Activated T-cell treated with anti-CD3 and anti-CD28 coated beads, Interleukin-2, amount 50 U/mL, for 72 hours (primary cell): ENCODE measurements at regions not wholly inside any gene's neighbourhood (a gene's known extent, or its start where the extent isn't known, plus 50 kb on each side); places are given as distances from the start of the nearest gene placed in this dataset.
"Not testable (repeated sequence)": the region's sequence is repeated elsewhere in the genome, so short reads cannot be mapped to it uniquely, and the experiment has no call there.

ENCODE experiments used
- ATAC-seq, 2 donors: fragments of 150-1000 bp; cut with Tn5 transposase; replicated peaks in 1 of 2; 2 replicates each; pipeline ENCODE4 v1.10.0; 2021; ENCODE audit warnings: moderate library complexity in 2 of 2, mild to moderate bottlenecking in 1 of 2
- DNase-seq, 2 donors: peaks; one replicate each; pipeline ENCODE4 v3.0.0; 2021 to 2022; ENCODE audit warnings: mixed read lengths in 1 of 2
- H3K27ac Mint-ChIP-seq: one replicate; pipeline ENCODE4 v1.8.0; 2022; ENCODE audit warnings: mild to moderate bottlenecking, moderate library complexity, mixed read lengths
- H3K27me3 Mint-ChIP-seq: one replicate; pipeline ENCODE4 v1.8.0; 2022; ENCODE audit warnings: low read depth, mixed read lengths
- H3K36me3 Mint-ChIP-seq, 2 donors: one replicate each; pipeline ENCODE4 v1.8.0; 2022; ENCODE audit warnings: mixed read lengths in 2 of 2, mild to moderate bottlenecking in 1 of 2; ENCODE audit not compliant: insufficient read depth in 2 of 2
- H3K4me1 Mint-ChIP-seq: one replicate; pipeline ENCODE4 v1.8.0; 2022; ENCODE audit warnings: low read depth, mixed read lengths
- H3K4me3 Mint-ChIP-seq, 2 donors: one replicate each; pipeline ENCODE4 v1.8.0; 2022; ENCODE audit warnings: mild to moderate bottlenecking in 2 of 2, mixed read lengths in 2 of 2, moderate library complexity in 2 of 2
- H3K9me3 Mint-ChIP-seq, 2 donors: one replicate each; pipeline ENCODE4 v1.8.0; 2022; ENCODE audit warnings: mixed read lengths in 2 of 2

DNA sequence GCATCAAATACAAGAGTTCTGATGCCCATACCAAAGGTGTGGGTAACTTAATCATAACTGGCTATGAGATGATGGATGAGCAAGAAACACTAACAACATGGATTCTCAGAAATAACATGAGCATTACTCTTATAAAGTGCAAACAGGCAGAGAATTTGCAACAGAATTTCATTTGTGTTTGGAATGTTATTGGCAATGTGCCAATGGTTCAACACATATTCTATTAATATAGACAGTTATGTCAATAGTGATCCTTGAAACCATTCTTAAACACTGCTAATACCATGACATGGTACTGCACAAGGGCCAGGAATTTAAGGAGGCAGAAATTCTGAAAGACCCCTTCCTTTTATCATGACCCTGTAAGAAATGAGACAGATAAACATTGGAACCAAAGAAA, 217.1 kb upstream of the WSB1 start:
- no peak overlapping the region for H3K27ac Mint-ChIP-seq
- no peaks in the 10 kb centered on the region for H3K4me1 Mint-ChIP-seq
- DNase-seq: no peak
- no peak for ATAC-seq
- no peaks in the 10 kb centered on the region for H3K9me3 Mint-ChIP-seq
- H3K27me3 Mint-ChIP-seq: peaks cover 8% of the 10 kb centered on the region
- H3K36me3 Mint-ChIP-seq: no peaks in the 10 kb centered on the region
- no peak overlapping the region for H3K4me3 Mint-ChIP-seq

DNA sequence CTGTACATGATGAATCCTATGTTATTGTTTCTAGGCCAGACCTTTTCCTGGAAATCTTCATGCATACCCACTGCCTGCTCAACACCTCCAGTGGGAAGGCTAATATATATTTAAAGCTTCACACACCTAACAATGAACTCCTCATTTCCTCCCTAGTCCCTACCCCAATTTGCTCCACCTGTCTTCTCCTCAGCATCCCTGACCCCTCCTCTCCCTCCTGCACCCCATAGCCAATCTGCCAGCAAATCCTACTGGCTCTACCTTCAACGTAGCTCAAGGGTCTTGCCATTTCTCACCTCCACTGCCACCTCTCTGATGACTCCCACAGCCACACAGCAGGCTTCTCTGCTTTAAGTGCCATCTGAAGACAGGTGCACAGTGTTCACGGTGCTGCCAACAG, 215.6 kb upstream of the WSB1 start:
- Mint-ChIP-seq H3K27ac (no peak overlapping the region), H3K27me3 (peaks cover 8% of the 10 kb centered on the region), H3K36me3 (no peaks in the 10 kb centered on the region), H3K9me3 (no peaks in the 10 kb centered on the region), H3K4me3 (no peak overlapping the region), H3K4me1 (no peaks in the 10 kb centered on the region)
- no peak for DNase-seq
- ATAC-seq: no peak

DNA sequence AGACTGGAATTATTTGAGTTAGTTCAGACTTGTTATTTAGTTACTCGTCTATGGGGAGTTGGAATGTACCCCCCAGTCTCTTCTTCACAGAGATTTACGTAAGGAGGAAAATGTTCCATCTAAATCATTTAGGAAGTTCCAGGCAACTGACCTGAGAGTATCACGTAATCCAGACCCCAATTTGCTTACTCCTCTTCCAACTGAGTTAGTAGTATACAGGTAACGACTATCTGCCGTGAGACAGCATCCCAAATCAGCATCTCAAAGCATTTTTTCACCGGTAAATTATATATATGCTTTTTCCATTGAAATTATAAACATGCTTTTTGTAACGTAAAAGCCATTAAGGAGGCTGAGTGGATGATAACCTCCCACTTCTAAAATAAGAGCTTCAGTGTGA, 214.3 kb upstream of the WSB1 start:
- Mint-ChIP-seq H3K27me3 (peaks cover 8% of the 10 kb centered on the region), H3K4me1 (no peaks in the 10 kb centered on the region), H3K4me3 (no peak overlapping the region), H3K36me3 (no peaks in the 10 kb centered on the region), H3K27ac (no peak overlapping the region), H3K9me3 (no peaks in the 10 kb centered on the region)
- no peak for ATAC-seq
- DNase-seq: no peak

DNA sequence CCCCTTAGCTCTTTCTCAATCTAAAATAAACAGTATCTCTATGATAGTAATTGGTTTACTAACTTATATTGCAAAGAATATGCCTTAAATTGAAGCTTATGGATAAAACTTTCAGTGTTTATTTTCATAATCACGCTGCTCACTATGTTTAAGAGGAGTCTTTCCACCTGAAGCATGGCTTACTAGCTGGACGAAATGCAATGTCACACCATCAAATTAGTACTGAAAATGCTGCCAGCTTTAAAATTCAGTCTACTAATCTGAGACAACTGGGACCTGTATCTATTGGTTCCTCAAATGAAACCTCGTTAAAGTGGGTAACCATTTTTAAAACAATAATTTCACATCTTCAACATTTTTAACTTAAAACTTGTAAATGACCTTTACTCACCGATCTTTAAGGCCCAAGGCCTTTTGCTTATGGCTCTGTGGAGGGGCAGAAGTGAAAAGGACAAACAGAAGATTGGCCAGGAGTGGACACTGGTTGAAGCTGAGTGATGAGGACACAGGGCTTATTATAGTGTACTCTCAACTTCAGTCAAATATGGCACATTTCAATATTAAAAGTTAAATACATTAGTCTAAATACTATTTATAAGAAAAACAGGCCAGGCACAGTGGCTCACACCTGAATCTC, 212.8 kb upstream of the WSB1 start:
- H3K36me3 Mint-ChIP-seq: no peaks in the 10 kb centered on the region
- no peak for DNase-seq
- no peaks in the 10 kb centered on the region for H3K9me3 Mint-ChIP-seq
- H3K27ac Mint-ChIP-seq: no peak overlapping the region
- H3K4me1 Mint-ChIP-seq: no peaks in the 10 kb centered on the region
- peaks cover 6% of the 10 kb centered on the region for H3K27me3 Mint-ChIP-seq
- no peak for ATAC-seq
- H3K4me3 Mint-ChIP-seq: no peak overlapping the region

DNA sequence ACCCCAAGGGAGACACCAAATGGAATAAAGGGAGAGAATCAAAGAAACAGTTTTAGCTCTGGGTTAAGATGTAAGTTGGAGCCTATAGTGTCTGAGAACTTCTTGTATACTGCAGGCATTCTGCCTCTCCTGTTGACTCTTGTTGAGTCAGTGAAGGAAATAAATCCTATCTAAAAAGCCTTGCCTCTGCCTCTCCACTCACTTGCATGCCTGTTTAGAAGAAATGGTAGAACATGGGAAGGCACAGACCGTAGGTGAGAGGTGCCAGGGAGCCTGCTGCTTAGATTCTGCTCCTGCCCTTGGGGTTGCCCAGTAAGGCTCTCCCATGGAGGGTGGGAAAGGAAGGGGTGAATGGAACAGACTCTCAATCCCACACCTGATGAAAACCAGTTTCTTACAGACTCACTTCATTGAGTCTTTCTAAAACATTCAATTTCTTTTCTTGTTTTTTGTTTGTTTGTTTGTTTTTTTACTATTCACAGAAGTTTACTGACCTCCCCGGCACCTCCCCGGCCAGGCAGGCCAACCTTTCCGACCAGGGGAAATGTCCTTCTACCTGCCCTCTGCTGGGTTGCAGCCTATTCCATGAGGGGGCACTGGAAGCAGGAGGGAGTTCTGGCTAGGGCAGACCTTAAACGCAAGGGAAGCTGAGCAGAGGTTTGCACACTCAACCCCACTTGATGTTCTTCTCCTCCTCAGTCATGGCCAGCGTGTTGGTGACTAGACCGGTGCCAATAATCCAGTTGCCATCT, 211.7 kb upstream of the WSB1 start:
- no peak overlapping the region for H3K4me3 Mint-ChIP-seq
- DNase-seq: no peak
- H3K4me1 Mint-ChIP-seq: no peaks in the 10 kb centered on the region
- H3K27ac Mint-ChIP-seq: no peak overlapping the region
- H3K9me3 Mint-ChIP-seq: no peaks in the 10 kb centered on the region
- ATAC-seq: no peak
- H3K36me3 Mint-ChIP-seq: no peaks in the 10 kb centered on the region
- H3K27me3 Mint-ChIP-seq: no peaks in the 10 kb centered on the region

DNA sequence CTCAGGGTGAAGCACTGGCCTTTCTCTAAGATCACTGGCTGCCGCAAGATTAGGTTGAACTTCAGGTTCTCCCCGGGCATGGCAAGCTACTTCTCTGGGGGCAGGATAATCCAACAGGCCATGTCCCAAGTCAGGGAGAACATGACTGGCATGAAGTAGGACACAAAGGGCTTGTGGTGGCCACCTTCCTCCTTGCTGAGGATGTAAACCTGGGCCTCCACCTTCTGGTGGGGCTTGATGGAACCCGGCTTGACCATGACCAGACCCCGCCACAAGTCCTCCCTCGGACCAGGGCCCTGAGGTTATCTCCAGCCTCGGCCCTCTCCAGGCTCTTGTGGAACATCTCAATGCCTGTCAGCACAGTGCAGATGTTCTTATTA, 211.1 kb upstream of the WSB1 start:
- Mint-ChIP-seq H3K4me1 (no peaks in the 10 kb centered on the region), H3K36me3 (peaks cover 0 to 2% of the 10 kb centered on the region in 2 donors), H3K27ac (no peak overlapping the region), H3K27me3 (no peaks in the 10 kb centered on the region), H3K4me3 (no peak overlapping the region), H3K9me3 (peaks cover 0 to under 1% of the 10 kb centered on the region in 2 donors)
- no peak for DNase-seq
- ATAC-seq: no peak

DNA sequence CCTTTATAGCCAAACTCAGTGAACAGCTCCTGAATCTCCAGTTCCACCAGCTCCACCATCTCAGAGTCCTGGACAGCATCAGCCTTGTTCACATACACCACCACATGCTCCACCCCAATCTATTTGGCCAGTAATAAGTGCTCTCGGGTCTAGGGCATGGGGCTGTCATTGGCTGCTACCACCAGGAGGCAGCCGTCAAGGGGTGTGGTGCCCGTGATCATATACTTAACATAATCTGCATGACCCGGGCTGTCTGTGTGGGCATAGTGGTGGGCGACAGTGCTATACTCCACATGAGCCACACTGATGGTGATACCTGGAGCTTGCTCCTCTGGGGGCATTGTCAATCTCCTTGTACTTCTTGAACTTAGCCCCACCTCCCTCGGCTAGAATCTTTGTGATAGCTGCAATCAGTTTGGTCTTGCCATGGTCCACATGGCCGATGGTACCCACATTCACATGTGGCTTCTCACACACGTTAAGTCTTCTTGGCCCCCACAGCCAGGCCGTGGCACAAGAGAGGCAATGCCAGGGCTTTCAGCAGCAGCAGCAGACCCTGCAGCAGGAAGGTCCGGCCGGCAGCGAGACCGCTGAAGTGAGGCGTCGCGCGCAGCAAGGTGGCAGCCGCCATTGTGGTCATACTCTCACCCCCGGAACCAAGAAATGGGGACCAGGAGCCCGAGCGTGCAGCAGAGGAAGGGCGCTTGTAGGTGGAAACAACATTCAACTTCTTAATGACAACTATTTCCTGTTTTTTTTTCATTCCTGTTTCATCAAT, 210.3 kb upstream of the WSB1 start:
- ATAC-seq: no peak
- Mint-ChIP-seq H3K4me1 (no peaks in the 10 kb centered on the region), H3K27me3 (no peaks in the 10 kb centered on the region), H3K27ac (no peak overlapping the region), H3K36me3 (peaks cover 0 to 3% of the 10 kb centered on the region in 2 donors), H3K9me3 (peaks cover 0 to 2% of the 10 kb centered on the region in 2 donors), H3K4me3 (no peak overlapping the region)
- DNase-seq: no peak

DNA sequence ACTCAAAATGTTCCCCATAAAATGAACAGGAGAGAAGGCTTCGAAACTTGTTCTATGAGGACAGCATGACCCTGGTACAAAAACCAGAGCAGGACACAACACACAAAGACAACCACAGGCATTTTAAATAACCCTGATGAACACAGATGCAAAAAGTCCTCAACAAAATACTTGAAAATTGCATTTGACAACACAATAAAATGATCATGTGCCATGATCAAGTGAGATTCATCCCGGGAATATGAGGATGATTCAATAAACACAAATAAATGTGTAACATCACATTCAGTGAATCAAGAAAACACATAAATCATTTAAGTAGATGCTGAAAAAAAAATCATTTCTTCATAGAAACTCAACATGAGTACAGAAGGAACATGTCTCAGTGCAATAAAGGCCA, 208.4 kb upstream of the WSB1 start:
- ATAC-seq: no peak
- Mint-ChIP-seq H3K27me3 (no peaks in the 10 kb centered on the region), H3K36me3 (peaks cover 0 to 5% of the 10 kb centered on the region in 2 donors), H3K4me1 (no peaks in the 10 kb centered on the region), H3K4me3 (no peak overlapping the region), H3K9me3 (peaks cover 0 to 8% of the 10 kb centered on the region in 2 donors), H3K27ac (no peak overlapping the region)
- DNase-seq: no peak

DNA sequence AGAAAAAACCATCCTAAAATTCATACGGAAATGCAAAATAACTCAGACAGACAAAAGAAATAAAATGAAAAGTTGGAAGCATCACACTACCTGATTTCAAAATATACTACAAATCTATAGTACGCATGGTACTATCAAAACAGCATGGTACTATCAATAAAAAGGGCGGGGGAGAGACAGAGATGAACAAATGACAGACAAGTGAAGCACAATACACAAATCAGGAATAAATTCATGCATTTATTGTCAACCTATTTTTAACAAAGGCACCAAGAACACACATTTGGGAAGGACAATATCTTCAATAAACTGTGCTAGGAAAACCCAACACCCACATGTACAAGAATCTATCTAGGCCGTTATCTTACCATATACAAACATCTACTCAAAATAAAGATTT, 207.4 kb upstream of the WSB1 start:
- Mint-ChIP-seq H3K4me3 (no peak overlapping the region), H3K27me3 (no peaks in the 10 kb centered on the region), H3K4me1 (no peaks in the 10 kb centered on the region), H3K36me3 (peaks cover 0 to 5% of the 10 kb centered on the region in 2 donors), H3K27ac (no peak overlapping the region), H3K9me3 (peaks cover 0 to 8% of the 10 kb centered on the region in 2 donors)
- no peak for ATAC-seq
- DNase-seq: no peak

DNA sequence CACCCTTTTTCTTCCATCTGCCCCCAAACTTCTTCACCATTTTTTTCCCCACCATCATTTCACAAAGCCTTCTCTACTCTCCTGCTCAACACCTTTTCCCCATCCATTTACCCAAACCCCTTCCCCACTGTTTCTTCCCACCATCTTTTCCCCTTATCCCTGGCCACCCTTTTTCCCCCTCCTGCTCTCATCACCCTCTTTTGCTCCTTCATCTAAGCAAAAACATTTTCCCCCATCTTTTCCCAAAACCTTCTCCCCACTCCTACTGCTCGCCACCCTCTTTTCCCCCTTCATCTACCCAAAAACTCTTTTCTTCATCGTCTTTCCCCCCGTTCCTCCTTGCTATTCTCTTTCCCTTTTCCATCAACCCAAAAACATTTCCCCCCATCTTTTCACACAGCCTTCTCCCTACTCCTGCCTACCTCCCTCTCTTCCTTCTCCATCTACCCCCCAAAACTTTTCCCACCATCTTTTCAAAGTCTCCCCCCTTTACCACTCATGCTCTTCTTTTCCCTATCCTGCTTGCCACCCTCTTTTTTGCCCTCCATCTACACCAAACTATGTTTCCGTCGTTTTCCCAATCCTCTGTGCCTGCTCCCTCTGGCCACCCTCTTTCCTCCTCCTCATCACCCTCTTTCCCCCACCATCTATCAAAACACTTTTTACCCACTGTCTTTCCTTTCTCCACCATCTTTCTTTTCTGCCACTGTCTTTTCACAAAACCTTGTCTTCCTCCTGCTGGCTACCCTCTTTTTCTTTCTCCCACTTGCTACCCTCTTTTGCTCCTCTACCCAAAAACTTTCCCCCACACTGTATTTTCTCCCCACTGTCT, 205.8 kb upstream of the WSB1 start:
- DNase-seq (no peak), ATAC-seq (no peak)
- Mint-ChIP-seq H3K4me1 (no peaks in the 10 kb centered on the region), H3K27ac (no peak overlapping the region), H3K4me3 (no peak overlapping the region), H3K36me3 (peaks cover 0 to 5% of the 10 kb centered on the region in 2 donors), H3K27me3 (no peaks in the 10 kb centered on the region), H3K9me3 (peaks cover 0 to 8% of the 10 kb centered on the region in 2 donors)

DNA sequence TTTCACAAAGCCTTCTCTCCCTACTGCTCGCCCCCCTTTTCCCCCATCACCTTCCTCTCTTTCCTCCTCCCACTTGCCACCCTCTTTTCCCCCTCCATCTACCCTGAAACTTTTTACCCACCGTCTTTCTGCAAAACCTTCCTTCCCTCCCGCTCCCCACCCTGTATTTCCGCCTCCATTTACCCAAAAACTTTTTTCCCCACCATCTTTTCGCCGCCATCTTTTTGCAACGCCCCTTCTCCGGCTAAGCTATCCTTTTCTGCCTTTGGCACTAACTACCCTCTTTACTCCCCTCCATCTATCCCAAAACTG, 205.2 kb upstream of the WSB1 start:
- ATAC-seq: no peak
- no peaks in the 10 kb centered on the region for H3K4me1 Mint-ChIP-seq
- H3K27me3 Mint-ChIP-seq: no peaks in the 10 kb centered on the region

DNA sequence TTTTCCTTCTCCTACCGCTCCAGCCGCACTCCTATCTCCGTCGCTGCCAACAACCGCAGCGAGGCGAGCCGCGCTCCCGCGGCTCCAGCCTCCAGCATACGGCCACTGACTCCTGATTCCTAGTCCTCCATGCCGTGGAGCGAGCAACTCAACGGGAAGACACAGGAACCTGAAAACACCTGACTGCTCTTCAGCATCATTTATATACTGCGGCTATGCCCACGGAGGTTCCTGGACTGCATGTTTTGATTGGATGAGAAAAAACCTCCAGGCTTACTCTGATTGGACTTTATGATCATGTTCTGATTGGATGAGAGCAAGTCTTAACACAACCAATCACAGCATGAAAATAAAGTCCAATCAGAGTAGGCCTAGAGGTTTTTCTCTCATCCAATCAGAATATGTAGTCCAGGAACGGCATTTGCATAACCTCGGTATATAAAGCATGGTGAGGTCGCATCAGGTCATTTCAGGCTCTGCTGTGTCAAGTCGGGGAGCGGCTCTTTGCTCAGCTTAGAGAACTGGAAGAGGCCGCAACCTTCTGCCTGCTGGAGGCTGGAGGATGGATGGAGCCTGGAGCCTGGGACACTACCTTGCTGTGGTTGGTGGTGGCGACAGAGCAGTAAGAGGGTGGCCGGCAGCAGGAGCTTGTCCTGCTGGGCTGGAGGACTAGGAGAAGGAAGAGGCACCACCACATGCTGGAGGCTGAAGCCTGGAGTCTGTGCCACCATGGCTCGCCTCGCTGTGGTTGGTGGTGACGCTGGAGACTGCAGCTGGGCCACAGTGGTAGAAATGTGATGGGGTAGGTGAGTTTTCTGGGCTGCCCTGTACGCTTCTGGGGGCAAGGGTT, 204.6 kb upstream of the WSB1 start:
- not testable (repeated sequence) for DNase-seq, H3K4me3 Mint-ChIP-seq, ATAC-seq

More for the DNA sequence above, 205.2 kb upstream of the WSB1 start:
- Mint-ChIP-seq H3K27ac (no peak overlapping the region), H3K4me3 (no peak overlapping the region), H3K9me3 (peaks cover 0 to 8% of the 10 kb centered on the region in 2 donors), H3K36me3 (peaks cover 0 to 5% of the 10 kb centered on the region in 2 donors)
- DNase-seq: no peak

More for the DNA sequence above, 204.6 kb upstream of the WSB1 start:
- H3K36me3 Mint-ChIP-seq, H3K9me3 Mint-ChIP-seq, H3K4me1 Mint-ChIP-seq, H3K27me3 Mint-ChIP-seq, H3K27ac Mint-ChIP-seq: not testable (repeated sequence)
